AG08396 (cell line): ENCODE measurements at regions not wholly inside any gene's neighbourhood (a gene's known extent, or its start where the extent isn't known, plus 50 kb on each side); places are given as distances from the start of the nearest gene placed in this dataset.
A peak's percentile ranks its signal among the peaks of the same experiment; 100 is the strongest.

Source experiments
- DNase-seq: peaks from one replicate; pipeline ENCODE4 v3.0.0; 2012; ENCODE audit warnings: low spot score, mixed read lengths

GRCh38 chr12:104858611-104859543, 99.2 kb downstream of the SLC41A2 start:
- DNase-seq, result no peak

- DNase-seq, result no peak
These were observed 101.6 kb downstream of the SLC41A2 start for GRCh38 chr12:104856531-104856930.

- DNase-seq, result no peak
These were observed 102.5 kb downstream of the SLC41A2 start for GRCh38 chr12:104855599-104855998.

GRCh38 chr12:104852896-104853295, 105.2 kb downstream of the SLC41A2 start:
- DNase-seq, result no peak

GRCh38 chr12:104852102-104852501, 106.0 kb downstream of the SLC41A2 start:
- DNase-seq, result no peak

- no peak for DNase-seq
These were observed 107.3 kb downstream of the SLC41A2 start for GRCh38 chr12:104850781-104851180.

GRCh38 chr12:104846056-104846767, 111.9 kb downstream of the SLC41A2 start:
- peak; percentile 23 for DNase-seq

GRCh38 chr12:104844123-104844522, 114.0 kb downstream of the SLC41A2 start:
- no peak for DNase-seq

GRCh38 chr12:104840262-104840661, 117.8 kb downstream of the SLC41A2 start:
- DNase-seq, result no peak

GRCh38 chr12:104835317-104835716, 122.8 kb downstream of the SLC41A2 start:
- DNase-seq, result no peak

GRCh38 chr12:104834607-104835006, 123.5 kb downstream of the SLC41A2 start:
- DNase-seq, result no peak

- no peak for DNase-seq
These were observed 124.3 kb downstream of the SLC41A2 start for GRCh38 chr12:104833756-104834155.

- DNase-seq, result no peak
These were observed 130.1 kb downstream of the SLC41A2 start for GRCh38 chr12:104828015-104828414.

GRCh38 chr12:104827587-104827986, 130.5 kb downstream of the SLC41A2 start:
- no peak for DNase-seq

GRCh38 chr12:104825408-104825807, 132.7 kb downstream of the SLC41A2 start:
- DNase-seq, result no peak

- DNase-seq, result no peak
These were observed 134.1 kb downstream of the SLC41A2 start for GRCh38 chr12:104823985-104824461.

- DNase-seq, result no peak
These were observed 135.1 kb downstream of the SLC41A2 start for GRCh38 chr12:104822941-104823340.

GRCh38 chr12:104816845-104817503, 141.1 kb downstream of the SLC41A2 start:
- no peak for DNase-seq

GRCh38 chr12:104815935-104816334, 142.2 kb downstream of the SLC41A2 start:
- DNase-seq, result no peak

GRCh38 chr12:104814944-104815343, 143.1 kb downstream of the SLC41A2 start:
- no peak for DNase-seq
